ENCODE measurements at regions not wholly inside any gene's neighbourhood (a gene's known extent, or its start where the extent isn't known, plus 50 kb on each side); places are given as distances from the start of the nearest gene placed in this dataset.

GRCh38 chr17:14791221-14791620, 473.9 kb downstream of the PMP22 start:
- H3K27ac ChIP-seq = no peak overlapping the region
- no peak overlapping the region for H3K4me3 ChIP-seq
- intact Hi-C loops (cut with DNase I) = no loop called here
- TF ChIP-seq, protein P1, sequence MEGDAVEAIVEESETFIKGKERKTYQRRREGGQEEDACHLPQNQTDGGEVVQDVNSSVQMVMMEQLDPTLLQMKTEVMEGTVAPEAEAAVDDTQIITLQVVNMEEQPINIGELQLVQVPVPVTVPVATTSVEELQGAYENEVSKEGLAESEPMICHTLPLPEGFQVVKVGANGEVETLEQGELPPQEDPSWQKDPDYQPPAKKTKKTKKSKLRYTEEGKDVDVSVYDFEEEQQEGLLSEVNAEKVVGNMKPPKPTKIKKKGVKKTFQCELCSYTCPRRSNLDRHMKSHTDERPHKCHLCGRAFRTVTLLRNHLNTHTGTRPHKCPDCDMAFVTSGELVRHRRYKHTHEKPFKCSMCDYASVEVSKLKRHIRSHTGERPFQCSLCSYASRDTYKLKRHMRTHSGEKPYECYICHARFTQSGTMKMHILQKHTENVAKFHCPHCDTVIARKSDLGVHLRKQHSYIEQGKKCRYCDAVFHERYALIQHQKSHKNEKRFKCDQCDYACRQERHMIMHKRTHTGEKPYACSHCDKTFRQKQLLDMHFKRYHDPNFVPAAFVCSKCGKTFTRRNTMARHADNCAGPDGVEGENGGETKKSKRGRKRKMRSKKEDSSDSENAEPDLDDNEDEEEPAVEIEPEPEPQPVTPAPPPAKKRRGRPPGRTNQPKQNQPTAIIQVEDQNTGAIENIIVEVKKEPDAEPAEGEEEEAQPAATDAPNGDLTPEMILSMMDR (IDR thresholded peaks at IDR 0.05) = no peak
- no peaks in the 10 kb centered on the region for H3K4me1 ChIP-seq
- H3K9me3 ChIP-seq = no peaks in the 10 kb centered on the region
- no peaks in the 10 kb centered on the region for H3K27me3 ChIP-seq
- DNase-seq = no peak
- H3K36me3 ChIP-seq = no peaks in the 10 kb centered on the region
- H3K9ac ChIP-seq (ENCODE audit: low read depth in 2 of 2, low read length in 2 of 2) = no peak overlapping the region

DNA sequence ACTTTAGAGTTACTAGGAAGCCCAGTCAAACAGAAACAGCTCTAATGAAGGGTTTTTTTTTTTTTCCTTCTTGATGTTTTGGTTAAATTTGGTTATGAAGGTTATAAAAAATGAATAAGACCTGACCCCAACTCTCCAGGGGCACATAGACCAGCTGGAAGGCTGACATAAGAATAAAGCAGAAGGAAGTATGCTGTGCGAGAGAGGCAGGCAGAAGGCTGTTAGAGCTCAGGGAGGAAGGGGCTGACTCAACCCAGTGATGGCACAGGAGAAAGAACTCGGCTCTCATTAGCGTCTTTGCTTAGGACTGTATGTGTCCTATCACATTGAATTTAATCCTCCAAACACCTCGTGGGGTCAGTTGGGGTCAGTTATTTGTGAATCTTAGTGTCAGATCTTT, 474.6 kb downstream of the PMP22 start:
- DNase-seq = no peak
- intact Hi-C loops (cut with DNase I) = no loop called here
- Histone ChIP-seq H3K4me3 (no peak overlapping the region), H3K36me3 (no peaks in the 10 kb centered on the region), H3K9ac (ENCODE audit: low read depth in 2 of 2, low read length in 2 of 2) (no peak overlapping the region), H3K27me3 (no peaks in the 10 kb centered on the region), H3K27ac (no peak overlapping the region), H3K9me3 (no peaks in the 10 kb centered on the region), H3K4me1 (no peaks in the 10 kb centered on the region)
- TF ChIP-seq, protein P1 (IDR thresholded peaks at IDR 0.05) = no peak

DNA sequence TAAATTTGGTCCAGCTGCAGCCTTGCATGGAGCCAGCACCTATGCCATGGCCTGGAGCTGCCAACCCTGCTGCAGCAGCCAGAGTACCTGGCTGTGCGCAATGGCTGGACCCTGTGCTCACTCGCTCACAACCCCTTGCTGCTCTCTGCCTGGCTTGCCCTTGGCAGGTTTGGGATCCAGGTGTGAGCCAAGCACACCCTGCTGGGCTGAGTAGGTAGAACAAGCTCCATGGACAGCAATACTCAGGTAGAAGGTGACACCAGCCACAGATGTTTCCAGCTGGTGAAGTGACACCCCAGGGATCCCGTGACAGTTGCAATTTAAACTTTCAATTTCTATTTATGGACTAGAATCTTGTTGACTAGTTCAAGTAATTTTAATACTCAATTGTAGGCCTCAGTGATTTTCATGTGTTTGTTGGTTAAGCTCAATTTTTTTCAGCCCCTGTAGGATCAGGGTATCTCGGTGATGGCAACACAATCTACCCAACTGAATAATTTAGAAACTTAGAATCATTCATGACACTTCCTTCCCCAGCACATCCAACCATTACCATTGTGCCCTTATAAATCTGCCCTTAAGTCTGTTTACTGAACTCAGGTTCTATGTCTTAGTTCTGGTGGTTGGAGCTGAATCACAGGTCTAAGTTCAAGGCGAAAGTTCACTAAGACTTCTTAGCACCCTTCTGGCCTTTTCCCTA, 480.0 kb downstream of the PMP22 start:
- no peak for DNase-seq

GRCh38 chr17:14781123-14781522, 480.2 kb downstream of the HS3ST3B1 start:
- Histone ChIP-seq H3K9me3 (no peaks in the 10 kb centered on the region), H3K27me3 (no peaks in the 10 kb centered on the region), H3K4me3 (no peak overlapping the region), H3K36me3 (no peaks in the 10 kb centered on the region), H3K27ac (no peak overlapping the region), H3K9ac (ENCODE audit: low read depth in 2 of 2, low read length in 2 of 2) (no peak overlapping the region), H3K4me1 (no peaks in the 10 kb centered on the region)
- intact Hi-C loops (cut with DNase I) = no loop called here
- TF ChIP-seq, protein P1 (IDR thresholded peaks at IDR 0.05) = no peak
- DNase-seq = no peak

More for the DNA sequence above, 480.0 kb downstream of the PMP22 start:
- Histone ChIP-seq H3K4me3 (no peak overlapping the region), H3K36me3 (no peaks in the 10 kb centered on the region), H3K9ac (ENCODE audit: low read depth in 2 of 2, low read length in 2 of 2) (no peak overlapping the region), H3K27ac (no peak overlapping the region), H3K9me3 (no peaks in the 10 kb centered on the region), H3K27me3 (no peaks in the 10 kb centered on the region), H3K4me1 (no peaks in the 10 kb centered on the region)
- intact Hi-C loops (cut with DNase I) = no loop called here
- TF ChIP-seq, protein P1 (IDR thresholded peaks at IDR 0.05) = no peak

DNA sequence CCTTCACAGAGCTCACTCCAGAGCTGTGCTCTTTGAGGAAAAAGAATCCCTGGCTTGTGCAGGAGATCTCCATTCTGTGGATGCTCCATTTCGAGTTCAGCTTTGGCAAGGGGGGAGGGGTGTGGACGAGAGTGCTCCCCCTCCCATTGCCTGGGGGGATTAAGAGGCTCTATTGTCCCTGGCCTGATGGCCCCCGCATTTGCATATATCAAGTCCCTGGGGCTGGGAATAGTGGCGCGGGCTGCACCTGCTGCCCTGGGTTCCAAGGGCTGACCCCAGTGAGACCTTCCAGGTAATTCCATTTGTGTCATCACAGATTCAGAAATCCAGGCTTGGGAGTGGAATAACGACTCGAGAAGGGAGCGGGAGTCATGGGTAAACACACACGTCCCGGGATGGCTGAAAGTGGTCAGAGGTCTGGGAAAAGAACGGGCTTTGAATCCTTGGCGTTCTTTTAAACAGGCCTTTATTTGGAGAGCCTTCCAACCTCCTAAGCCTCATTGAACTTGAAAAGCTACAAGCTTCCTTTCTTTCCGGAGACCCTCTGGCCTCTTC, 479.3 kb downstream of the HS3ST3B1 start:
- no peak overlapping the region for H3K4me3 ChIP-seq
- intact Hi-C loops (cut with DNase I) = no loop called here
- no peak overlapping the region for H3K27ac ChIP-seq
- no peak for DNase-seq
- no peaks in the 10 kb centered on the region for H3K4me1 ChIP-seq
- H3K27me3 ChIP-seq = no peaks in the 10 kb centered on the region
- no peaks in the 10 kb centered on the region for H3K9me3 ChIP-seq
- no peaks in the 10 kb centered on the region for H3K36me3 ChIP-seq
- H3K9ac ChIP-seq (ENCODE audit: low read depth in 2 of 2, low read length in 2 of 2) = no peak overlapping the region
- TF ChIP-seq, protein P1 (IDR thresholded peaks at IDR 0.05) = no peak

Measured in colonic mucosa (tissue), 4 donors.